NCI-H524 treated with DMSO at 0.1 percent for 48 hours (cell line): ENCODE measurements at regions not wholly inside any gene's neighbourhood (a gene's known extent, or its start where the extent isn't known, plus 50 kb on each side); places are given as distances from the start of the nearest gene placed in this dataset.

ENCODE experiments used
- DNase-seq: peaks from one replicate; lab custom pipeline; 2025; lab: John Stamatoyannopoulos, UW

DNA sequence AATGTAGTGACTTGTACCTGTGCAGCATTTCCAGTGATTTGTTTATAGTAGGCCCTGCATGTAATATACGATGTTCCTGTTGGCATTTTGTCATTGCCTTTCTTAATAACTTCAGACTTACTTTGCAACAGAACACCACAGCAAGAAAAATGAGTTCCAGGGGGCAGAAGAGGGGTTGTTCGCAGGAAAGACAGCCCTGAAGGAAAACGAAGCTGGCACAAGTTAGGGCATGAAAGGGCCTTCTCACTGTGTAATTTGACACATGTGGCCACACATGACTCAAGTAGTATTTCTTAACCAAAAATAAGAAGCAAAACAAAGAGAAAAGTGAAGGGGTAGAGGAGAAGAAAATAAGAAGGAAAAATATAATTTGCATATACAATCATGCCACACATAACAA, 265.8 kb upstream of the SMIM31 start:
- DNase-seq, result no peak

DNA sequence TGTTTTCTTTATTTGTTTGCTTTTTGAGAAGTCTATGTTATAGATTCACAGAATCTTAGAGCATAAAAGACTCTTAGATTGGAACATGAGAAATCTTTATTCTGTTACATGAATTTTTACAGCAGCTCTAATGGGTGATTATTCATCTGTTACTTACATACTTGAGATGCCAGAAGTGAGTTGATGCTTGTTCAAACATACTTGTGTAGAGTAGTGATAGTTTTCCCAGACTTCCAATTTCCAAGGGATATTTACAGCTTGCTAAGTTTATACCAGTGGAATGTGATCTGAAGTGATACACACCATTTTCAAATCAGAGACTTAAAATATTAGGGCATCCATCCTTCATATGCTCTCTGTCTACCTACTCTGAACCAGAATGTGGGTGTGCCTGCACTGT, 252.9 kb upstream of the SMIM31 start:
- DNase-seq, result no peak

DNA sequence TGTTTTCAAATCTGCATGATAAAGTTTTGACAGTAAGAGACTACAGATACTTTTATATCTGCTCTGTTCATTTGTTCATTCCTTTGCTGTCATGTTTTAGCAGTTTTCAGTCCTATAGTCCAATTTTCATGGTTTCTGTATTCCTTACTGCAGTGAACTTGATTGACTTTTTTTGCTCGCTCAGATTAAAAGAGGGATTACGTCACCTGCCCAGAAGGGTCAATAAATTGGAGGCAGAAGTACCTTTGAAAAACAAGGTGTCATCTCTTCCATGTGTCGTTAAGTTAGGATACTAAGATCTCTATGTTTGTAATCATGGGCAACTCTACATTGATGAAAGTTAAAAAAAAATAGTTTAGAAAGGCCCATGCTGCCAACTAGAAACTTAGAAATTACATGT, 250.1 kb upstream of the SMIM31 start:
- DNase-seq, result no peak

GRCh38 chr4:164508097-164508496, 245.8 kb upstream of the SMIM31 start:
- DNase-seq, result no peak

- DNase-seq, result no peak
Observed at GRCh38 chr4:164508771-164509170, 245.2 kb upstream of the SMIM31 start.

DNA sequence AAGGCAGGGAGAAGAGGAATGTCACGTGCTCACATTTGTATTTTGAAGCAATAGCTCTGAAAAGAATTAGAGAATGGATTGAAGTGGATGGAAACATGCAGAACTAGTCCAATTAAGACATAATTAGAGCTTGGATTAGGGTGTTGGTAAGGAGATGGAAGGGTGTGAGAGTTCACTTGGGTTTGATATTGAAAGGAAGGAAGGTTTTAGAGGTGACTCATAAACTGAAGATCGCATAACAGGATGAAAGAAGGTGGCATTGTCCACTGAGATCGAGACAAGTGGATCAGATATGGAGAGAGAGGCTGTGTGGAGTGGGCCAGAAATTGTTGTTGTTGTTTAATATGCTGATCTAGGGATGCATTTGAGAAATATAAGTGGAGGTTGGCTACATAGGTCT, 244.0 kb upstream of the SMIM31 start:
- no peak for DNase-seq

DNA sequence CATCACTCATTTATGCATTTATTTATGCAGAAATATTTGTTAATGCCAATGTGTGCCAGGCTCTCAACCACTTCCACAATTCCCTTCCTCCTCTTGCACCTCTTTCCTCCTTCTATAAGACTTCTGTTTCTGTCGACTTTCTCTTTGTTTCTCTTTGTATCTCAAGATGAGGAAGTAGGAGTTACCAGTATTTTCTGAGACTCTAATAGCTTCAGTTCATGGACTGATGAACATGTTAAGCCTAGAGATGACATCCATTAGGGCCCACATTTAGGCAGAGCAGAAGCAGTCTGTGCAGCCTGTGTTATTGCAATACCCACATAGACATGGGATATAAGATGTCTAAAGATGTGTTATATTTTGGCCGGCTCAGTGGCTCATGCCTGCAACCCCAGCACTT, 241.8 kb upstream of the SMIM31 start:
- DNase-seq, result no peak

DNA sequence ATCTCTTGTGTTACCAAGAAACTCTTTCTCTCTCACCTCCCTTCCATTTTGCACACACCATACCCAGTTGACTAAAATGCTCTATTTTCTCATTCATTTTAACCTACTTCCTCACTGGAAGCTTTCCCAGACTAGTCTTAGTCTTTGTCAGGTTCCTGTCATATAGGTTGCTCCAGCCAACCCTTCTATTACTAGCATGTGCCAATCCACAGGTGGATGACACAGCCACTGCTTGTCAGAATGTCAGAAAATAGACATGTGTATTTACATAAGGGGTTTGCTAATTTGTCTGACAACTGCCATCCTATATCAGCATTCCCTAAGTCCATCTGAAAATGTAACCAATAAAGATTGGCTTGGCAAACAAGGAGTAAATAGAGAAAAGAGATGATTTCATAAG, 239.2 kb upstream of the SMIM31 start:
- no peak for DNase-seq

GRCh38 chr4:164524789-164525188, 229.1 kb upstream of the SMIM31 start:
- DNase-seq, result no peak

DNA sequence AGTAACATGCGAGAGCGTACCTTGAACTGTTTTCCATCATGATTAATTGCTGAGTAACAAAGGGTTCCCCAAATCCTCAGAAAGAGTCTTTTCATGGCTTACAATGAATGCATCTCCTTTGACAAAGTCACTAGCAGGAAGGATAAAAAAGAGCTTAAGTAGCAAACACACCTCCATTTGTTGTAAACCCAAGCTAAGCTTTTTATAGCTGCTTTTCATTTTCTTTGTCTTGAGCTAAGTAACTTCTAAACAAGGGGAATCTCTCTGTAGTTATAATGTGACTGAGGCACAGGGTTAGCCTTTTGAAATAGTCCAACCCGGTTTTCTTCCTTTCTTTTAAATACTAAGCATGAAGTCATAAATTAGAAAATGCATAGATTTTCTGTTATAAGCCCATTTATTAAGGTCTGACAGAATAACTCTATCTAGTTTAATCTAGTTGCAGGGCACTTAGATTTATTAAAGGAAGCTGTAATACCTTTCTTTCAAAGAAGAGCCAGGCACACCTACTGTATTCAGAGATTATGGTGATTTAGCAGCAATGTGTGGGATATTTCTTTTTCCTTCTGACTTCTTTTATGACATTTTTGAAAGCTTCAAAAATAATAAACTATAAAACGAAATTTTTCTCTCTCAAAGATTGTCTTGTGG, 226.9 kb upstream of the SMIM31 start:
- DNase-seq, result no peak

DNA sequence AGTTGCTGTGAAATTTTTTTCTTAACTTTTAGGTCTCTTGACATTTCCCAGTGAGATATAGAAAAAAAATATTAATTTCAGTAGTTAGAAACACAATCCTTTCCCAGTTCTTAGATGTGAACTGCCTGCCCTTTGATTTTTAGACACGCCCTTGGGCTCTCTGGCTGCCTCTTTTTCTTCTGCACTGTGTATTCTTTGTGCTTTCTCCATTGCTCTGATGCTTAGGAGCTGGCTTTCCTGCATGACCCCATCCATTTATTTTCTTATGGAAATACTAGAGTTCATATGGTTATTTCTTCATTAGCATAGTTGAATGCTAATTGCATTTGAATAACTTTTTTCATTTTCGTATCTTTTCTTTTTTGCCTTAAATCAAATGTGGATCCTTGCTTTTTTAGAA, 224.9 kb upstream of the SMIM31 start:
- no peak for DNase-seq

GRCh38 chr4:164529486-164529885, 224.4 kb upstream of the SMIM31 start:
- no peak for DNase-seq

DNA sequence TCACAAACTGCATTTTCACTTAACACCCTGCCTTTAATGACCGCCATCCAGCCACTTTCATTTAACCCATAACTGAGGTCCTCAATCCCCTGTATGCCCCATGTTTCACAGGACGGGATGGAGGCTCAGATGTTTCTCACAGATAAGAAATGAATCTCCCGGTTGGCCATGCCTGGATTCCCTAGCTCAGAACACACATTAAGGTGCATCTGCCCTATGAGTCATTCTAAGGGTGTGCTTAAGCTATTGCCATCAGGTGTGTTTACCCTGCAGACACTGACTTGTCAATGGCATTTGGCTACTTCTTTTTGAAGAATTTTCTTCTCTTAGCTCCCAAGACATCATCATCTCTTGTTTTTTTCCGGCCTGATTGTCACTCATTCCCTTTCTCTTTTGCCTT, 222.6 kb upstream of the SMIM31 start:
- DNase-seq, result no peak

DNA sequence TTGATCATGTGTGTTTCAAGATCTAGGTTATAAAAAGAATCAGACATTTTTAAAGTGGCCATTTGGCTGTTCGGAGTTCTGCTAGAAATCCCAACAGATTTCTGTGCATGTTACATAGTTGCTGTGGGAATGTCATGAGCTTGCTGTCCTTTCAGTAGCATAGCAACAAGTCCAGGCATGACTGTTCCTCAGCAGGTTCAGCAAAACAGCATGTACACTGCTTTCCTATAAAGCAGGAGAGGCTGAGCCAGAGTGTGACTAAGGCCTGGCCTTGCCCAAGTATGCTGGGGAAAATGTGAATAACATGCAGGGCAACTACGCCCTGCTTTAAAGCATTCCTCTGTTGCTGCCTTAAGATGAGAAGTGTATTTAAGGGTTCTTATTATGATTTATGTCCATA, 217.1 kb upstream of the SMIM31 start:
- DNase-seq, result no peak

DNA sequence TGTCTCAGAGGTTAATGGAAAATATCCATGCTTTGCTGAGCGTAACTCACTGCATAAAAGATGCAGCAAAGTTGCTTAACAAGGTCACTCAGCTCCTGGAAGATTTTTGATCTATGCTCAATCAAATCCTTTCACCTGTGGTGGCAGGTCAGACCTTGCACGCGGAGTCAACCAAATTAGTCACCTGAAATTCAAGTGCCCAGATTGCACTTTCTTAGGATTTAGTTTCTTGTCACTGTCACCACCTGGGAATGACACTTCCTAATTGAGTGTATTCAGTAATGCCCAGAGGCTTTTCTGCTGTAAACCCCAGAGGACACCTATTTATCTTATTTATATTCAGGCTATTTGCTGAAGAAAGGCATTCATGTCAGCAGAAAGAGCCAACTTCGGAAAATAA, 215.8 kb upstream of the SMIM31 start:
- no peak for DNase-seq

DNA sequence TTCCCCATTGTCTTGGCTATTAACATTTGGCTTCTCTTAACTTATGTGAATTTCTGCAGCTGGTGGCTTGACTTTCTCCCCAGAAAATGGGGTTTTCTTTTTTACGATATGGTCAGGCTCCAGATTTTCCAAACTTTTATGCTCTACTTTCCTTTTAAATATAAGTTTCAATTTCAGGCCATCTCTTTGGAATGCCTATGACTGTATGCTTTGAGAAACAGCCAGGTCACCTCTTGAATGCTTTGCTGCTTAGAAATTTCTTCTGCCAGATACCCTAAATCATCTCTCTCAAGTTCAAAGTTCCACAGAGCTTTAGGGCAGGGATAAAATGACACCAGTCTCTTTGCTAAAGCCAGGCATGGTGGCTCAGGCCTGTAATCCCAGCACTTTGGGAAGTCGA, 212.9 kb upstream of the SMIM31 start:
- DNase-seq, result no peak

DNA sequence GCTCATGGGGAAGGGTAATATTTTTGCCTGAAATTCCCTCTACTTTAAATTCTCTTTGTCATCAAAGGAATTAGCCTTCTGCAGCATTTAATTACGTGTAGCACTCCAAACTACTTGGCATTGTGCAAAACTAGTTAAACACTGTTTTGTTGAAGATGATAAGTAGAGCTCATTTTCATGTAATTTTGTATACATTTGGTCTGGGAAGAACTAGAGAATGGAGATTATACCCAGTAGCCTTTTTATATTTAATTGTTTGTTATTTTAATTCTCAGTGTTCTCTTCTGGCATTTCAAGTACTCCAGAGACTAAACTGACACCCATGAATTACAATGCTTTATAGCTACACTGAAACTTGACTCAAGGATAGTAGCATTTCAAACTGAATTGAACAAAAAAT, 211.5 kb upstream of the SMIM31 start:
- DNase-seq, result no peak

DNA sequence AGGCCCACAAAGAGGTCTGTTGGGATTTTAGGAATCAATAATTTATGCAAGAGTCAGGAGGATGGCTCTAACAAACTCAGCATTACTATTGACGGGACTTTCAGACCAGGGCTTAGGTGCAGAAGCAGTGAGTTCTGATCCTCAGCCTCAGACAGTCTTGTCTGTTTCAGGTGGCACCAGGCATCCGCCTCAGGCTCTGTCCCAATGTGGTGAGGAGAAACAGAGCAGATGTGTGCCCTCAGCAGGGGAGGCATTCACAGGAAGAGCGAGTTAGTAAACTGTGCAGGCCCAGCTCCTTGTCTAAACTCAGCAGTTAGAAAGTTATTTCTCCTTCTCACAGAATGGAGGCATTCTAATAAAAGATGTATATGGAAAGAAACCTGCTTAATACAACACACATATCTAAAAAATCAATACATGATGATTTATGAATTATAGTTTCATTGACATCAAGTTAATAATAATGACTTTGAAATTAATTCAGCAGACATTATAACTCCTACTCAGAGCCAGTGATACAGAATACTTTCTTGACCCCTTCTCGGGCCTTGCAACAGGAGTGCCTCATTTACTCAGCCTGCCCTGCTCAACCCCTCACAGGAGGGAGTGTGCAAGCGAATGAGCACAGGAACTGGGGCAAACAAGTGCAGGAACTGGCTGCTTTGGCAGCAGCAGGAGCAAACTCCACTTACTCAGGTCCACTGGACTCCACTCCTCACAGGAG, 202.8 kb upstream of the SMIM31 start:
- no peak for DNase-seq

- DNase-seq, result no peak
Observed at GRCh38 chr4:164551713-164552040, 202.3 kb upstream of the SMIM31 start.

- no peak for DNase-seq
Observed at GRCh38 chr4:164571593-164572390, 182.1 kb upstream of the SMIM31 start.

GRCh38 chr4:164572877-164573279, 181.1 kb upstream of the SMIM31 start:
- DNase-seq, result no peak

GRCh38 chr4:164575861-164576260, 178.1 kb upstream of the SMIM31 start:
- no peak for DNase-seq

- no peak for DNase-seq
Observed at GRCh38 chr4:164579270-164579942, 174.5 kb upstream of the SMIM31 start.
